A549 (cell line): ENCODE measurements at regions not wholly inside any gene's neighbourhood (a gene's known extent, or its start where the extent isn't known, plus 50 kb on each side); places are given as distances from the start of the nearest gene placed in this dataset.

Experiments
- ATAC-seq, 2 experiments: fragments of 200-7000 bp in 1 of 2; fragments of >200 bp in 1 of 2; cut with Nextera tagmentation in 1 of 2; cut with Tn5 transposase in 1 of 2; 3 replicates each; pipeline versions ENCODE4 v1.8.0 to v1.9.1; 2018 to 2020; ENCODE audit warnings: mild to moderate bottlenecking in 1 of 2, moderate library complexity in 1 of 2
- CTCF ChIA-PET: fragments of 300-600 bp; sonication (Branson Sonifier 250); formaldehyde crosslinking; extraction: SDS; loops from one replicate; lab custom pipeline; 2021; ENCODE audit warnings: antibody characterized with exemption, inconsistent platforms; lab: Yijun Ruan, JAX
- POLR2A ChIA-PET: fragments of 350-600 bp; formaldehyde crosslinking; extraction: SDS; loops from one replicate; lab custom pipeline; 2021; ENCODE audit warnings: antibody characterized with exemption, inconsistent platforms; lab: Yijun Ruan, JAX
- DNase-seq, 2 experiments: peaks; one replicate each; pipeline versions ENCODE4 v3.0.0 to v3.0.0-alpha.2; 2011 to 2016; ENCODE audit warnings: low read depth in 1 of 2, low spot score in 1 of 2
- FAIRE-seq: peaks from 2 replicates; lab custom pipeline; 2011; peaks lifted over from hg19 to GRCh38; lab: Jason Lieb, UNC
- H3K27ac ChIP-seq, 2 experiments: fragments of >200 bp; sonication (Bioruptor Twin); formaldehyde crosslinking; 3 replicates each; pipeline ENCODE4 v1.5.1; 2016 to 2017
- H3K4me1 ChIP-seq: fragments of >200 bp; sonication (Bioruptor Twin); formaldehyde crosslinking; 3 replicates; pipeline ENCODE4 v1.6.1; 2016
- H3K4me2 ChIP-seq: fragments of >200 bp; sonication (Bioruptor Twin); formaldehyde crosslinking; 3 replicates; pipeline ENCODE4 v1.6.1; 2016
- H3K4me3 ChIP-seq: fragments of >200 bp; sonication (Bioruptor Twin); formaldehyde crosslinking; 3 replicates; pipeline ENCODE4 v1.5.1; 2016
- H3K9me3 ChIP-seq: fragments of >200 bp; sonication (Bioruptor Twin); formaldehyde crosslinking; 3 replicates; pipeline ENCODE4 v1.6.1; 2016
- BCL3 ChIP-seq: fragments of >200 bp; sonication (Bioruptor Twin); formaldehyde crosslinking; IDR thresholded peaks from 3 replicates; pipeline ENCODE4 v1.6.1; 2016
- BHLHE40 ChIP-seq: IDR thresholded peaks from 2 replicates; pipeline ENCODE4 v1.6.1; 2012; ENCODE audit warnings: low read depth, low read length, inconsistent platforms
- CBX2 ChIP-seq: fragments of 200-600 bp; sonication (generic); IDR thresholded peaks from 2 replicates; pipeline ENCODE4 v1.6.1; 2016; ENCODE audit warnings: low read depth, mild to moderate bottlenecking, borderline replicate concordance
- CBX8 ChIP-seq: fragments of 200-600 bp; sonication (generic); IDR thresholded peaks from 2 replicates; pipeline ENCODE4 v1.6.1; 2016
- E2F6 ChIP-seq: IDR thresholded peaks from 2 replicates; pipeline ENCODE4 v1.6.1; 2012; ENCODE audit warnings: low read depth, borderline replicate concordance
- ESRRA ChIP-seq: fragments of 150-350 bp; IDR thresholded peaks from 2 replicates; pipeline ENCODE4 v1.6.1; 2014; ENCODE audit warnings: mild to moderate bottlenecking, low read length, borderline replicate concordance
- FOSB ChIP-seq: fragments of 250-450 bp; sonication (Bioruptor Pico); IDR thresholded peaks from 2 replicates; pipeline ENCODE4 v1.5.0; 2020; ENCODE audit warnings: mild to moderate bottlenecking, moderate library complexity
- FOXS1 ChIP-seq: fragments of 250-450 bp; sonication (Bioruptor Pico); IDR thresholded peaks from 2 replicates; pipeline ENCODE4 v1.5.0; 2020; ENCODE audit warnings: mild to moderate bottlenecking, moderate library complexity
- HDAC2 ChIP-seq: fragments of 200-600 bp; sonication (generic); IDR thresholded peaks from 2 replicates; pipeline ENCODE4 v1.6.1; 2016
- HES2 ChIP-seq: fragments of >200 bp; sonication (Bioruptor Twin); formaldehyde crosslinking; IDR thresholded peaks from 2 replicates; pipeline ENCODE4 v1.6.1; 2016
- HOXB5 ChIP-seq: fragments of 250-450 bp; sonication (Bioruptor Pico); IDR thresholded peaks from 2 replicates; pipeline ENCODE4 v1.5.0; 2020; ENCODE audit warnings: mild to moderate bottlenecking, moderate library complexity
- NFE2L2 ChIP-seq: fragments of 150-350 bp; conservative IDR thresholded peaks from 2 replicates; pipeline ENCODE4 v1.6.1; 2014; ENCODE audit warnings: low read length
- NPAS2 ChIP-seq: fragments of 250-450 bp; sonication (Bioruptor Pico); IDR thresholded peaks from 2 replicates; pipeline ENCODE4 v1.8.0; 2022; ENCODE audit warnings: mild to moderate bottlenecking, moderate library complexity, borderline replicate concordance
- NR3C1 ChIP-seq: fragments of >200 bp; sonication (Bioruptor Twin); formaldehyde crosslinking; IDR thresholded peaks from 3 replicates; pipeline ENCODE4 v1.6.1; 2017
- POLR2A ChIP-seq: IDR thresholded peaks from 2 replicates; pipeline ENCODE4 v1.6.1; 2012; ENCODE audit warnings: mild to moderate bottlenecking, low read length
- POLR2AphosphoS2 ChIP-seq: conservative IDR thresholded peaks from 2 replicates; pipeline ENCODE4 v1.6.1; 2012; ENCODE audit warnings: low read length, improper control_type of control experiment, inconsistent platforms
- RAD21 ChIP-seq, 2 experiments: fragments of >200 bp in 1 of 2; sonication (Bioruptor Twin) in 1 of 2; formaldehyde crosslinking in 1 of 2; IDR thresholded peaks in 1 of 2; conservative IDR thresholded peaks in 1 of 2; 2 replicates in 1 of 2; 3 replicates in 1 of 2; pipeline ENCODE4 v1.6.1; 2012 to 2018; ENCODE audit warnings: inconsistent platforms in 1 of 2
- SMC3 ChIP-seq: fragments of >200 bp; sonication (Bioruptor Twin); formaldehyde crosslinking; IDR thresholded peaks from 3 replicates; pipeline ENCODE4 v1.6.1; 2018; ENCODE audit warnings: inconsistent platforms
- SREBF2 ChIP-seq: fragments of 450-650 bp; IDR thresholded peaks from 2 replicates; pipeline ENCODE4 v1.6.1; 2014; ENCODE audit warnings: mild to moderate bottlenecking, moderate library complexity
- TP53 ChIP-seq: fragments of 250-450 bp; sonication (Bioruptor Pico); IDR thresholded peaks from 2 replicates; pipeline ENCODE4 v1.5.0; 2021; ENCODE audit warnings: mild to moderate bottlenecking, moderate library complexity
- ZFP36 ChIP-seq: fragments of 450-650 bp; IDR thresholded peaks from 2 replicates; pipeline ENCODE4 v1.6.1; 2014; ENCODE audit warnings: borderline replicate concordance; ENCODE audit not compliant: partially characterized antibody
- ZSCAN20 ChIP-seq: fragments of 250-450 bp; sonication (Bioruptor Pico); IDR thresholded peaks from 2 replicates; pipeline ENCODE4 v1.8.0; 2022; ENCODE audit warnings: mild to moderate bottlenecking, moderate library complexity
- WGBS: methylation state at CpG from one replicate; pipeline ENCODE4 v1.1.6; 2017; ENCODE audit errors: missing lambda C conversion rate; 5-methylcytosine and 5-hydroxymethylcytosine counted together
- TF ChIP-seq, protein P1 (sequence below): fragments of >200 bp; sonication (Bioruptor Twin); formaldehyde crosslinking; IDR thresholded peaks from 3 replicates; pipeline ENCODE4 v1.5.1; 2016
- TF ChIP-seq, protein P2 (sequence below): IDR thresholded peaks from 2 replicates; pipeline ENCODE4 v1.6.1; 2012
- TF ChIP-seq, protein P3 (sequence below): fragments of 250-450 bp; sonication (Bioruptor Pico); IDR thresholded peaks from 2 replicates; pipeline ENCODE4 v1.5.0; 2020; ENCODE audit warnings: low read depth, mild to moderate bottlenecking, moderate library complexity

GRCh38 chr11:19323502-19323901 lies 82.8 kb upstream of the E2F8 start:
- Histone ChIP-seq H3K27ac (no peak overlapping the region), H3K4me2 (no peak overlapping the region), H3K9me3 (no peaks in the 10 kb centered on the region), H3K4me1 (no peaks in the 10 kb centered on the region), H3K4me3 (no peak overlapping the region)
- peak; percentile 78 for FAIRE-seq
- TF ChIP-seq FOXS1 (no peak), TP53 (CRISPR knock-in tag) (no peak), E2F6 (no peak), SMC3 (0 out of 3 replicates have a peak, but pooled peaks have one; percentile 18), RAD21 (conservative IDR thresholded peaks at IDR 0.05 in 1 of 2, IDR thresholded peaks at IDR 0.05 in 1 of 2) (peak; percentile 29 to 42; a peak in 1 of 5 replicates), HES2 (no peak)
- TF ChIP-seq, protein P1, sequence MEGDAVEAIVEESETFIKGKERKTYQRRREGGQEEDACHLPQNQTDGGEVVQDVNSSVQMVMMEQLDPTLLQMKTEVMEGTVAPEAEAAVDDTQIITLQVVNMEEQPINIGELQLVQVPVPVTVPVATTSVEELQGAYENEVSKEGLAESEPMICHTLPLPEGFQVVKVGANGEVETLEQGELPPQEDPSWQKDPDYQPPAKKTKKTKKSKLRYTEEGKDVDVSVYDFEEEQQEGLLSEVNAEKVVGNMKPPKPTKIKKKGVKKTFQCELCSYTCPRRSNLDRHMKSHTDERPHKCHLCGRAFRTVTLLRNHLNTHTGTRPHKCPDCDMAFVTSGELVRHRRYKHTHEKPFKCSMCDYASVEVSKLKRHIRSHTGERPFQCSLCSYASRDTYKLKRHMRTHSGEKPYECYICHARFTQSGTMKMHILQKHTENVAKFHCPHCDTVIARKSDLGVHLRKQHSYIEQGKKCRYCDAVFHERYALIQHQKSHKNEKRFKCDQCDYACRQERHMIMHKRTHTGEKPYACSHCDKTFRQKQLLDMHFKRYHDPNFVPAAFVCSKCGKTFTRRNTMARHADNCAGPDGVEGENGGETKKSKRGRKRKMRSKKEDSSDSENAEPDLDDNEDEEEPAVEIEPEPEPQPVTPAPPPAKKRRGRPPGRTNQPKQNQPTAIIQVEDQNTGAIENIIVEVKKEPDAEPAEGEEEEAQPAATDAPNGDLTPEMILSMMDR = peak; percentile 15; the same call in 1 of the 3 replicates
- ATAC-seq = no peak
- DNase-seq = no peak
- ChIA-PET CTCF (interaction anchor here (1.1 to 2.0 kb wide), 7 partner anchors 49 to 252 kb away, joined by 3 to 12 read pairs (median 5); no protein-coding TSS in a partner anchor), POLR2A (no interaction called here)

DNA sequence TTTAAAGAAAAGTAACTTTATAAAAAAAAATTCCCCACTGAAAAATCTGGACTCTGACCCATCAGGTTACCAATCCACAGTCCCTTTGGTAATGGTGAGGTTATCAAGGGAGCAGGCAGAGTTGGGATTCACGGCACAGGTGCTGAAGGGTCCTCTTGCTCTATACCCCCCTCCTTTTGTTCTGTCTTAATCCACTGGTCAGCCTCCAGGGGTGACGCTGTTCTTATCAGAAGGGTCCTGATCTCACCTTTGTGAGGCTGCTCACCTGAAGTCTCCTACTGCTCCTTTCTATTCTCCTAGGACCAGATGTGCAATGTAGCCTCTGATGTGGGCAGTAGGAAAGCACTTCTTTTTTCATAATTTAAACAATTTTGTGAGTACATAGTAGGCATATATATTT lies 80.6 kb upstream of the E2F8 start:
- CTCF ChIA-PET = no interaction called here
- no peak for ATAC-seq

More for the DNA sequence above, 80.6 kb upstream of the E2F8 start:
- H3K4me2 ChIP-seq = no peak overlapping the region
- POLR2A ChIA-PET = no interaction called here
- WGBS = 15% methylated on average over 2 of the region's 2 CpGs
- FAIRE-seq = no peak
- no peak overlapping the region for H3K4me3 ChIP-seq
- H3K4me1 ChIP-seq = no peaks in the 10 kb centered on the region
- no peaks in the 10 kb centered on the region for H3K9me3 ChIP-seq
- H3K27ac ChIP-seq = no peak overlapping the region
- DNase-seq = no peak
- TF ChIP-seq HOXB5 (CRISPR knock-in tag) = no peak
- TF ChIP-seq HDAC2 = no peak
- TF ChIP-seq E2F6 = no peak
- TF ChIP-seq ESRRA = no peak
- no peak for TF ChIP-seq NFE2L2
- no peak for TF ChIP-seq FOSB
- TF ChIP-seq, protein P2, sequence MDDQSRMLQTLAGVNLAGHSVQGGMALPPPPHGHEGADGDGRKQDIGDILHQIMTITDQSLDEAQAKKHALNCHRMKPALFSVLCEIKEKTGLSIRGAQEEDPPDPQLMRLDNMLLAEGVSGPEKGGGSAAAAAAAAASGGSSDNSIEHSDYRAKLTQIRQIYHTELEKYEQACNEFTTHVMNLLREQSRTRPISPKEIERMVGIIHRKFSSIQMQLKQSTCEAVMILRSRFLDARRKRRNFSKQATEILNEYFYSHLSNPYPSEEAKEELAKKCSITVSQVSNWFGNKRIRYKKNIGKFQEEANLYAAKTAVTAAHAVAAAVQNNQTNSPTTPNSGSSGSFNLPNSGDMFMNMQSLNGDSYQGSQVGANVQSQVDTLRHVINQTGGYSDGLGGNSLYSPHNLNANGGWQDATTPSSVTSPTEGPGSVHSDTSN = no peak
- no peak for TF ChIP-seq NR3C1
- TF ChIP-seq ZFP36 = no peak
- no peak for TF ChIP-seq ZSCAN20
- TF ChIP-seq BCL3 = no peak
- no peak for TF ChIP-seq POLR2AphosphoS2
- TF ChIP-seq CBX2 = no peak
- no peak for TF ChIP-seq SREBF2
- no peak for TF ChIP-seq NPAS2
- no peak for TF ChIP-seq POLR2A
- TF ChIP-seq, protein P3, sequence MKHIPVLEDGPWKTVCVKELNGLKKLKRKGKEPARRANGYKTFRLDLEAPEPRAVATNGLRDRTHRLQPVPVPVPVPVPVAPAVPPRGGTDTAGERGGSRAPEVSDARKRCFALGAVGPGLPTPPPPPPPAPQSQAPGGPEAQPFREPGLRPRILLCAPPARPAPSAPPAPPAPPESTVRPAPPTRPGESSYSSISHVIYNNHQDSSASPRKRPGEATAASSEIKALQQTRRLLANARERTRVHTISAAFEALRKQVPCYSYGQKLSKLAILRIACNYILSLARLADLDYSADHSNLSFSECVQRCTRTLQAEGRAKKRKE (CRISPR knock-in tag) = no peak
- TF ChIP-seq CBX8 = no peak
- TF ChIP-seq BHLHE40 = no peak
- TF ChIP-seq, protein P1 = no peak
